HT-29 (cell line): ENCODE measurements at regions not wholly inside any gene's neighbourhood (a gene's known extent, or its start where the extent isn't known, plus 50 kb on each side); places are given as distances from the start of the nearest gene placed in this dataset. TPM values are rescaled to one million over a fixed set of nuclear protein-coding genes. Genes with fewer than 3 reads are reported as not detected.

ENCODE experiments used
- DNase-seq: peaks from one replicate; pipeline ENCODE4 v3.0.0-alpha.2; 2015; ENCODE audit warnings: low spot score
- small RNA-seq: library from RNA; depleted of rRNA; stranded (forward); fragments of <200 nt; gene quantifications from one replicate; pipeline ENCODE3, GENCODE V24; 2014

- peak; percentile 68 for DNase-seq
Observed at GRCh38 chr3:87333393-87333892, 57.1 kb upstream of the POU1F1 start.

GRCh38 chr3:87332789-87333188, 56.4 kb upstream of the POU1F1 start:
- no peak for DNase-seq

- no peak for DNase-seq
Observed at GRCh38 chr3:87329065-87329464, 52.7 kb upstream of the POU1F1 start.

Small RNA genes in the stretch of these regions (small RNA-seq; reads per million reads assigned to genes)
- gene RNU6-873P (not detected), gene RNU6ATAC6P (not detected)
